Testis (tissue), 2 donors: ENCODE measurements at regions not wholly inside any gene's neighbourhood (a gene's known extent, or its start where the extent isn't known, plus 50 kb on each side); places are given as distances from the start of the nearest gene placed in this dataset.

Experiments used
- DNase-seq: peaks from one replicate; pipeline ENCODE4 v3.0.0-alpha.2; 2019
- H3K27ac ChIP-seq, 2 donors: fragments of 200-600 bp; sonication (generic); one replicate each; pipeline ENCODE4 v1.5.1; 2019
- H3K27me3 ChIP-seq: fragments of 200-600 bp; sonication (generic); one replicate; pipeline ENCODE4 v1.5.1; 2019
- H3K36me3 ChIP-seq: fragments of 200-600 bp; sonication (generic); one replicate; pipeline ENCODE4 v1.5.1; 2017; ENCODE audit warnings: low read depth; ENCODE audit errors: missing control alignments
- H3K4me1 ChIP-seq: fragments of 200-600 bp; sonication (generic); one replicate; pipeline ENCODE4 v1.5.1; 2019
- H3K4me3 ChIP-seq, 2 donors: fragments of 200-600 bp; sonication (generic); one replicate each; pipeline ENCODE4 v1.5.1; 2017 to 2019
- H3K9me3 ChIP-seq: fragments of 200-600 bp; sonication (generic); one replicate; pipeline ENCODE4 v1.5.1; 2017
- POLR2A ChIP-seq: fragments of 450-650 bp; IDR thresholded peaks from one replicate; pipeline ENCODE4 v1.6.1; 2017; ENCODE audit warnings: antibody characterized with exemption, mild to moderate bottlenecking, moderate library complexity
- WGBS, 2 donors: methylation state at CpG; one replicate each; pipeline ENCODE4 v1.1.5; 2018; 5-methylcytosine and 5-hydroxymethylcytosine counted together
- intact Hi-C: fragments of 100-400 bp; cut with DNase I; formaldehyde crosslinking; loops from one replicate; pipeline ENCODE4 v1.15.1; 2023; ENCODE audit warnings: low total_unique reads
- TF ChIP-seq, protein P1 (sequence below), 3 experiments: fragments of 450-650 bp in 2 of 3; fragments of 200-600 bp in 1 of 3; sonication (generic) in 1 of 3; IDR thresholded peaks; one replicate each; pipeline ENCODE4 v1.5.1; 2016 to 2019; ENCODE audit warnings: antibody characterized with exemption in 3 of 3, mild to moderate bottlenecking in 2 of 3, moderate library complexity in 1 of 3

DNA sequence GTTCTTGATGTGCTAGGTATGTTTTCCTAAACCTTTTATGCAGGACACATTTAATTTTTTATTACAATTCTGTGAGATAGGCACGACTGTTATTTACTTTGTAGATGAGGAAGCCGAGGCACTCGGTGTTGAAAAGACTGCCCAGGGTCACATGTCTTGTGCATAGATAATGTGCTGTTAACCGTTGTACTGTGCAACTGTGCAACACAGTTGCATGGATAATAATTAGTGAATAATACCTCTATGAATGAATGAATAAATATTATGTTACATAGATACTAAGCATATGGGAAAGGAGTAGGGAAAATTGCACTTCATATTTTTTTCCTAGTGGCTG is 60.3 kb upstream of the DEK start:
- no peaks in the 10 kb centered on the region for H3K27me3 ChIP-seq
- no peak for DNase-seq
- H3K4me3 ChIP-seq = no peak overlapping the region
- no peaks in the 10 kb centered on the region for H3K36me3 ChIP-seq
- WGBS, 2 donors = 53 to 66% methylated on average over 4 of the region's 4 CpGs
- H3K27ac ChIP-seq = no peak overlapping the region
- no peaks in the 10 kb centered on the region for H3K9me3 ChIP-seq
- intact Hi-C loops = loop anchor here (5.0 kb wide), 1 partner anchor 178 kb away; no protein-coding TSS in a partner anchor
- TF ChIP-seq POLR2A = no peak
- TF ChIP-seq, protein P1, sequence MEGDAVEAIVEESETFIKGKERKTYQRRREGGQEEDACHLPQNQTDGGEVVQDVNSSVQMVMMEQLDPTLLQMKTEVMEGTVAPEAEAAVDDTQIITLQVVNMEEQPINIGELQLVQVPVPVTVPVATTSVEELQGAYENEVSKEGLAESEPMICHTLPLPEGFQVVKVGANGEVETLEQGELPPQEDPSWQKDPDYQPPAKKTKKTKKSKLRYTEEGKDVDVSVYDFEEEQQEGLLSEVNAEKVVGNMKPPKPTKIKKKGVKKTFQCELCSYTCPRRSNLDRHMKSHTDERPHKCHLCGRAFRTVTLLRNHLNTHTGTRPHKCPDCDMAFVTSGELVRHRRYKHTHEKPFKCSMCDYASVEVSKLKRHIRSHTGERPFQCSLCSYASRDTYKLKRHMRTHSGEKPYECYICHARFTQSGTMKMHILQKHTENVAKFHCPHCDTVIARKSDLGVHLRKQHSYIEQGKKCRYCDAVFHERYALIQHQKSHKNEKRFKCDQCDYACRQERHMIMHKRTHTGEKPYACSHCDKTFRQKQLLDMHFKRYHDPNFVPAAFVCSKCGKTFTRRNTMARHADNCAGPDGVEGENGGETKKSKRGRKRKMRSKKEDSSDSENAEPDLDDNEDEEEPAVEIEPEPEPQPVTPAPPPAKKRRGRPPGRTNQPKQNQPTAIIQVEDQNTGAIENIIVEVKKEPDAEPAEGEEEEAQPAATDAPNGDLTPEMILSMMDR (IDR thresholded peaks at IDR 0.05) = no peak
- H3K4me1 ChIP-seq = no peaks in the 10 kb centered on the region

DNA sequence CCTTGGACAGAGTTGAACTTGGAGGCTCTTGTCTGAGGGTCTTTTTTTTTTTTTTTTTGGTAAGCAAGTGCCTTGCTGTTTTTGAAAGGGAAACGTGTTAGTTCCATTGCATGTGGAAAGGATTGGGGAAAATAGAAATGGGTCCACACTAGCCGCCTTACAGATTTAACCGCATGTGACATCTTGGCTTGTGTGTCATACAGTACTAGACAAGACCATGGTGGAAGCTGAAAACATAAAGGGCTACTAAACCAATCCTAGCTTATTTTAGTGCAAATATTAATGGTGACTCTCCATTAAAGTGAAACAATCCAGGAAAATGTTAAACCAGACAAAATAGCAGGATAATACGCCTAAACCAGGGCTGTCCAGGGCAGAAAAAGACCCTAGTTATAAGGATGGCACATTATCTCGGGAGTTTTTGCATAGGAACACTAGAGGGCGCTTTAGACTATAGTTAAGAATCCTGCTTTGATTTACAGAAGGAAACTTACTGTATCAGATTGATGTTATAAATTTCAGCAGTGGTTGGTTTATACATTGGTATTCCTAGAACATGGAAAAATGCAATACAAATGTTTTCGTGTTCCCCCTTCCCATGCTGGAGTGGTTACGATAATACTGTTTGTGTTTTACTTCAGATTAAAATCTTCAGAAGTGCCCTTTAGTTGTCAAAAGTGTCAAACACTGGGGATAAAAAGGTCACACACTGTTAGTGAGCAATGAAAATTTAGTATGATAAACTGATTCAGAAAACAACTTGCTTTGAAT is 59.8 kb upstream of the DEK start:
- Histone ChIP-seq H3K27ac (no peak overlapping the region), H3K36me3 (no peaks in the 10 kb centered on the region), H3K4me1 (no peaks in the 10 kb centered on the region), H3K27me3 (no peaks in the 10 kb centered on the region), H3K9me3 (no peaks in the 10 kb centered on the region), H3K4me3 (no peak overlapping the region)
- TF ChIP-seq POLR2A = no peak
- TF ChIP-seq, protein P1 (IDR thresholded peaks at IDR 0.05) = peak; percentile 41 to 66 (median 66)
- DNase-seq = peak; percentile 25
- intact Hi-C loops = no loop called here
- 44 to 51% methylated on average over 8 of the region's 8 CpGs for WGBS, 2 donors

DNA sequence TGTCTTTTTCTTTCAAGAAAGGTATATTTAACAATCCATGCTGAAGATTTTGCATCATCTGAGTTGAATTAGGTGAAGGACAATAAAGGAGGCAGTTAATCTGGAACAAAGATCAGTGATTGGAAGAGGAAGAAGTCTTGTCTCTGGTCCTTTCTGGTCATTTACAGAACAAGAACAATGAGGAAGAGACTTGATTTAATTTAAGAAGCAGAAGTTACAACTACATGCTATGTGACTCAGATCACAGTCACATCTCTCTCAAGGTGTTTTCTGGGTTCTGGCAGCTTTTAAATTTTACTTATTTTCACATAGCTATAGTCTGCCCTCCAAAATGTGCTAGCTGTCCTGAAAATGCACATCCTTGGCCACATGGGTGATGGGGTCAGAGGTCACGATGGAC is 53.5 kb upstream of the DEK start:
- Histone ChIP-seq H3K4me1 (no peaks in the 10 kb centered on the region), H3K27ac (no peak overlapping the region), H3K9me3 (no peaks in the 10 kb centered on the region), H3K27me3 (no peaks in the 10 kb centered on the region), H3K36me3 (no peaks in the 10 kb centered on the region), H3K4me3 (no peak overlapping the region)
- intact Hi-C loops = no loop called here
- WGBS, 2 donors = 3 to 63% methylated on average over 1 of the region's 1 CpG
- no peak for DNase-seq
- no peak for TF ChIP-seq POLR2A
- TF ChIP-seq, protein P1 (IDR thresholded peaks at IDR 0.05) = no peak

DNA sequence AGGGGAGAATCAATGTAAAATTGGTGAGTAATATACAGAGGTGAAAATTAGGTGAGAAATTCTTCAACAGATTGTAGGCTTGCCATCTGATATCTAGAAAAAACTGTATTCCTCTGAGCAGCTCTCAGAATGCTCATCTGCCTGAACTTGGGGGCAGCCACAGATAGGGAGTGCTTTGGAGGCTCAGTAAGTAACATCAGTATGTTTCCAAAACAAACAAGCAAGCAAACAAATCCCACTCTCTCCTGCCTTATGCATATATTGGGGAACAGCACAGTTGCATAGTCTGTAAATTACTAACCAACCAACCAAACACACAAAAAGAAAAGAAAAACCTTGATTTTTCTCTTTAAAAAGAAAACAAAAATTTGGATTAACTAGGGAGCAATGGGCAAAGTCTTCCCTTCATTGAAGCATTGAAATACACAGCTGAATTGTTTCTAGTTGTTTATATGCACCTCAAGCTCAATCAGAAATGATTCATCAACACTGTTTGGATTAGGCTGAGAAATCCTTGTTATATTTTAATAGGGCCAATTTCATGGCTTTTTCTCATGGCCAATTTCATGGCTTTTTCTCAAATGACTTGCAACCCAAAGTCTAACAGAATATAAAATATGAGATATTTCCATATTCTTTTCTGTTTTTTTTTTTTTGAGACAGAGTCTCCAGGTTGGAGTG is 50.1 kb upstream of the DEK start:
- no peaks in the 10 kb centered on the region for H3K9me3 ChIP-seq
- no peak for DNase-seq
- H3K27me3 ChIP-seq = no peaks in the 10 kb centered on the region
- no peak overlapping the region for H3K27ac ChIP-seq
- TF ChIP-seq, protein P1 (IDR thresholded peaks at IDR 0.05) = no peak
- TF ChIP-seq POLR2A = no peak
- H3K4me1 ChIP-seq = no peaks in the 10 kb centered on the region
- no peaks in the 10 kb centered on the region for H3K36me3 ChIP-seq
- intact Hi-C loops = no loop called here
- no peak overlapping the region for H3K4me3 ChIP-seq
